Mucosa of descending colon (tissue), 3 donors: ENCODE measurements at regions not wholly inside any gene's neighbourhood (a gene's known extent, or its start where the extent isn't known, plus 50 kb on each side); places are given as distances from the start of the nearest gene placed in this dataset.

Experiments
- ATAC-seq: fragments of 200-7000 bp; cut with Tn5 transposase; one replicate; pipeline ENCODE4 v1.9.1; 2020; ENCODE audit warnings: mild to moderate bottlenecking, moderate library complexity
- DNase-seq, 3 donors: peaks; one replicate each; pipeline ENCODE4 v3.0.0-alpha.2; 2020
- H3K36me3 ChIP-seq: fragments of 200-600 bp; one replicate; pipeline ENCODE4 v1.8.0; 2021; ENCODE audit warnings: low read depth, mild to moderate bottlenecking
- H3K4me1 ChIP-seq: fragments of 200-600 bp; one replicate; pipeline ENCODE4 v1.8.0; 2021; ENCODE audit warnings: low read depth, mild to moderate bottlenecking
- H3K4me3 ChIP-seq: fragments of 200-600 bp; one replicate; pipeline ENCODE4 v1.8.0; 2021; ENCODE audit warnings: mild to moderate bottlenecking
- H3K9me3 ChIP-seq: fragments of 200-600 bp; one replicate; pipeline ENCODE4 v1.8.0; 2021; ENCODE audit warnings: mild to moderate bottlenecking
- intact Hi-C, 2 donors: fragments of 100-400 bp; cut with DNase I in 1 of 2; cut with micrococcal nuclease in 1 of 2; formaldehyde crosslinking; loops; one replicate each; pipeline versions ENCODE4 v1.11.0 to v1.11.1; 2022; cut with DNase I, micrococcal nuclease
- TF ChIP-seq, protein P1 (sequence below): fragments of 200-600 bp; IDR thresholded peaks from one replicate; pipeline ENCODE4 v1.8.0; 2022; ENCODE audit warnings: antibody characterized with exemption, mild to moderate bottlenecking
- donor health status: DM: no; HTN: no; CAD: no; lungs with moderate emphysema.
- donor health status: DM: no; HTN: no; CAD: no.
- donor health status: DM: no; HTN: yes; CAD: no.

GRCh38 chr6:6494677-6495076 is 93.8 kb upstream of the LY86 start:
- Histone ChIP-seq H3K9me3 (no peaks in the 10 kb centered on the region), H3K36me3 (no peaks in the 10 kb centered on the region), H3K4me1 (no peaks in the 10 kb centered on the region), H3K4me3 (no peak overlapping the region)
- DNase-seq (peak in 2 of 3 donors; percentile 54 to 68), ATAC-seq (peak; percentile 26)
- TF ChIP-seq, protein P1, sequence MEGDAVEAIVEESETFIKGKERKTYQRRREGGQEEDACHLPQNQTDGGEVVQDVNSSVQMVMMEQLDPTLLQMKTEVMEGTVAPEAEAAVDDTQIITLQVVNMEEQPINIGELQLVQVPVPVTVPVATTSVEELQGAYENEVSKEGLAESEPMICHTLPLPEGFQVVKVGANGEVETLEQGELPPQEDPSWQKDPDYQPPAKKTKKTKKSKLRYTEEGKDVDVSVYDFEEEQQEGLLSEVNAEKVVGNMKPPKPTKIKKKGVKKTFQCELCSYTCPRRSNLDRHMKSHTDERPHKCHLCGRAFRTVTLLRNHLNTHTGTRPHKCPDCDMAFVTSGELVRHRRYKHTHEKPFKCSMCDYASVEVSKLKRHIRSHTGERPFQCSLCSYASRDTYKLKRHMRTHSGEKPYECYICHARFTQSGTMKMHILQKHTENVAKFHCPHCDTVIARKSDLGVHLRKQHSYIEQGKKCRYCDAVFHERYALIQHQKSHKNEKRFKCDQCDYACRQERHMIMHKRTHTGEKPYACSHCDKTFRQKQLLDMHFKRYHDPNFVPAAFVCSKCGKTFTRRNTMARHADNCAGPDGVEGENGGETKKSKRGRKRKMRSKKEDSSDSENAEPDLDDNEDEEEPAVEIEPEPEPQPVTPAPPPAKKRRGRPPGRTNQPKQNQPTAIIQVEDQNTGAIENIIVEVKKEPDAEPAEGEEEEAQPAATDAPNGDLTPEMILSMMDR, result no peak
- intact Hi-C loops, result no loop called here

DNA sequence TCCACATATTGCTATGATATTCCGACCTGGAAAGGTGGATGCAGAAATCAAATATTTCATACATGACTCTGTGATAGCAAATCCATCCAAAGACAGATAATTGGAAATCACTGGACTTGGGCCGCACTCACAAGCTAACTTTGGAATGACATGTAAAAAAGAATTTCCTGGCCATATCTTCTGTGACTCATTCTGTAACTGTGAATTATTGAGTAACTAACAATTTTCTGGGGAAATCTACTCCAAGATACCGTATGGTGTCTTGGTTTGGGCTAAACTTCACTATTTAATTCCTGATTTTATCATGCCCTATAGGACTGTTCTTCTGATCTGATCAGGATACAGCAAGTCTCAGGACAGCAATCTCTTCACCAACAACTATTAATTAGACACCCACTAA is 92.7 kb upstream of the LY86 start:
- intact Hi-C loops, result no loop called here
- no peaks in the 10 kb centered on the region for H3K9me3 ChIP-seq
- no peaks in the 10 kb centered on the region for H3K4me1 ChIP-seq
- DNase-seq (no peak), ATAC-seq (no peak)
- no peak overlapping the region for H3K4me3 ChIP-seq
- TF ChIP-seq, protein P1, result no peak
- H3K36me3 ChIP-seq, result no peaks in the 10 kb centered on the region

- no peak for ATAC-seq
- TF ChIP-seq, protein P1, result no peak
- intact Hi-C loops, result no loop called here
Observed at GRCh38 chr6:6497541-6497940, 91.0 kb upstream of the LY86 start.

GRCh38 chr6:6497976-6498375 is 90.5 kb upstream of the LY86 start:
- H3K9me3 ChIP-seq, result no peaks in the 10 kb centered on the region
- intact Hi-C loops, result no loop called here
- ATAC-seq, result no peak

More at GRCh38 chr6:6497541-6497940, 91.0 kb upstream of the LY86 start:
- H3K36me3 ChIP-seq, result no peaks in the 10 kb centered on the region
- DNase-seq, result no peak
- H3K9me3 ChIP-seq, result no peaks in the 10 kb centered on the region
- no peak overlapping the region for H3K4me3 ChIP-seq
- no peaks in the 10 kb centered on the region for H3K4me1 ChIP-seq

GRCh38 chr6:6503191-6503590 is 85.3 kb upstream of the LY86 start:
- DNase-seq (no peak), ATAC-seq (no peak)
- no peaks in the 10 kb centered on the region for H3K9me3 ChIP-seq
- no peaks in the 10 kb centered on the region for H3K4me1 ChIP-seq
- no peak overlapping the region for H3K4me3 ChIP-seq
- intact Hi-C loops, result no loop called here
- H3K36me3 ChIP-seq, result no peaks in the 10 kb centered on the region
- TF ChIP-seq, protein P1, result no peak

More at GRCh38 chr6:6497976-6498375, 90.5 kb upstream of the LY86 start:
- TF ChIP-seq, protein P1, result no peak
- H3K4me3 ChIP-seq, result no peak overlapping the region
- no peaks in the 10 kb centered on the region for H3K4me1 ChIP-seq
- no peak for DNase-seq
- H3K36me3 ChIP-seq, result no peaks in the 10 kb centered on the region

DNA sequence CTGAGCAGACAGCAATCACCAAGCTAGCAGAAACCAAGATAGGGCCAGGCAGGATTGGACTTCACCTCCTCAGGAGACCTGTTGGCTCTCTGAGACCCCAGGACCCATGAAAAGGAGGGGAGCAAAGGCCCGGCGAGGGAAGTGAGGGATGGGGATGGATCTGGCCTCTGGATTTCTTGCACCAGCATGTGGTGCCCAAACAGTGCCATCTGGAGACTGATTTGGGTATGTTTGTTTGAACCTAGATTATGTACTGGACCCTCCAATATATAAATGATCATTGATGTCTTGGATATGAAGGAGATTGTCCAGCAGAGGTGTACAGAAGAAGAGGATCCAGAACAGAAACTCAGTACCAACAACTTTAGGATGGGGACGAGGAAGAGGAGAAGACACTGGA is 83.4 kb upstream of the LY86 start:
- Histone ChIP-seq H3K36me3 (no peaks in the 10 kb centered on the region), H3K4me3 (no peak overlapping the region), H3K9me3 (no peaks in the 10 kb centered on the region), H3K4me1 (no peaks in the 10 kb centered on the region)
- intact Hi-C loops, result no loop called here
- DNase-seq, result no peak
- no peak for ATAC-seq
- TF ChIP-seq, protein P1, result no peak
